Keratinocyte (primary cell): ENCODE measurements at regions not wholly inside any gene's neighbourhood (a gene's known extent, or its start where the extent isn't known, plus 50 kb on each side); places are given as distances from the start of the nearest gene placed in this dataset.

Experiments
- DNase-seq: peaks from one replicate; pipeline ENCODE4 v3.0.0-alpha.2; 2011; ENCODE audit warnings: low read depth, missing footprints, low spot score
- FAIRE-seq: peaks from 2 replicates; lab custom pipeline; 2011; peaks lifted over from hg19 to GRCh38; lab: Jason Lieb, UNC
- H2AFZ ChIP-seq: 2 replicates; pipeline ENCODE4 v1.6.0; 2012; ENCODE audit warnings: low read length, control low read depth, inconsistent platforms; ENCODE audit not compliant: control insufficient read depth
- H3K27ac ChIP-seq: 2 replicates; pipeline ENCODE4 v1.5.1; 2011; ENCODE audit warnings: low read length; ENCODE audit not compliant: control insufficient read depth, insufficient read depth
- H3K27me3 ChIP-seq: 3 replicates; pipeline ENCODE4 v1.6.0; 2011; ENCODE audit warnings: low read length; ENCODE audit not compliant: control insufficient read depth, insufficient read depth; ENCODE audit errors: extremely low read depth
- H3K36me3 ChIP-seq, 2 experiments: 2 replicates in 1 of 2; 3 replicates in 1 of 2; pipeline ENCODE4 v1.5.1; 2011; ENCODE audit warnings: low read length in 2 of 2, mild to moderate bottlenecking in 1 of 2; ENCODE audit not compliant: control insufficient read depth in 2 of 2, insufficient read depth in 2 of 2; ENCODE audit errors: extremely low read depth in 1 of 2
- H3K4me1 ChIP-seq: 3 replicates; pipeline ENCODE4 v1.5.1; 2011; ENCODE audit warnings: low read length; ENCODE audit not compliant: control insufficient read depth, insufficient read depth; ENCODE audit errors: extremely low read depth
- H3K4me2 ChIP-seq: 3 replicates; pipeline ENCODE4 v1.6.0; 2011; ENCODE audit warnings: low read depth, low read length; ENCODE audit not compliant: control insufficient read depth, insufficient read depth; ENCODE audit errors: extremely low read depth
- H3K4me3 ChIP-seq, 3 experiments: fragments of 200-600 bp in 1 of 3; sonication (generic) in 1 of 3; 2 replicates in 2 of 3; 3 replicates in 1 of 3; pipeline ENCODE4 v1.5.1; 2011 to 2016; ENCODE audit warnings: low read length in 3 of 3, mild to moderate bottlenecking in 3 of 3, control low read depth in 2 of 3, inconsistent platforms in 1 of 3, low read depth in 1 of 3, mixed read lengths in 1 of 3, mixed run types in 1 of 3, moderate library complexity in 1 of 3; ENCODE audit not compliant: control insufficient read depth in 2 of 3, insufficient read depth in 2 of 3; ENCODE audit errors: extremely low read depth in 1 of 3
- H3K79me2 ChIP-seq: 2 replicates; pipeline ENCODE4 v1.6.0; 2012; ENCODE audit warnings: low read length; ENCODE audit not compliant: control insufficient read depth, insufficient read depth
- H3K9ac ChIP-seq: 3 replicates; pipeline ENCODE4 v1.6.0; 2011; ENCODE audit warnings: low read length; ENCODE audit not compliant: control insufficient read depth, insufficient read depth; ENCODE audit errors: extremely low read depth
- H3K9me1 ChIP-seq: 3 replicates; pipeline ENCODE4 v1.6.0; 2011; ENCODE audit warnings: low read length; ENCODE audit not compliant: control insufficient read depth, insufficient read depth; ENCODE audit errors: extremely low read depth
- H3K9me3 ChIP-seq: 2 replicates; pipeline ENCODE4 v1.5.1; 2012; ENCODE audit warnings: low read depth, low read length; ENCODE audit not compliant: control insufficient read depth
- H4K20me1 ChIP-seq: 3 replicates; pipeline ENCODE4 v1.6.0; 2011; ENCODE audit warnings: low read length; ENCODE audit not compliant: control insufficient read depth, insufficient read depth; ENCODE audit errors: extremely low read depth
- CTCF ChIP-seq, 3 experiments: IDR thresholded peaks in 1 of 3; conservative IDR thresholded peaks in 1 of 3; optimal IDR thresholded peaks in 1 of 3; 2 replicates in 2 of 3; 3 replicates in 1 of 3; pipeline versions ENCODE3 to v1.5.1; 2011; ENCODE audit warnings: low read length in 3 of 3, mild to moderate bottlenecking in 3 of 3, moderate library complexity in 2 of 3, control low read depth in 1 of 3, inconsistent platforms in 1 of 3; ENCODE audit not compliant: insufficient read depth in 2 of 3; ENCODE audit errors: extremely low read depth in 1 of 3
- EZH2 ChIP-seq: IDR thresholded peaks from one replicate; pipeline ENCODE4 v1.6.1; 2012; ENCODE audit warnings: inconsistent platforms, mild to moderate bottlenecking, low read length, moderate library complexity
- dilution Hi-C: fragments of 300-500 bp; cut with MboI; formaldehyde crosslinking; loops from one replicate; pipeline ENCODE4 v1.7.0; 2020; ENCODE audit warnings: low sequenced_read_pairs; ENCODE audit not compliant: extremely low pct_ligation_motif_present

GRCh38 chr3:72537448-72537847 lies 310.8 kb downstream of the SHQ1 start:
- no peaks in the 10 kb centered on the region for H4K20me1 ChIP-seq
- no peak for FAIRE-seq
- no peaks in the 10 kb centered on the region for H3K9me3 ChIP-seq
- no peaks in the 10 kb centered on the region for H3K79me2 ChIP-seq
- dilution Hi-C loops: no loop called here
- H3K9ac ChIP-seq: no peak overlapping the region
- H3K27ac ChIP-seq: no peak overlapping the region
- no peak overlapping the region for H3K4me2 ChIP-seq
- H3K4me3 ChIP-seq: no peak overlapping the region
- peaks cover 5% of the 10 kb centered on the region for H3K4me1 ChIP-seq
- no peaks in the 10 kb centered on the region for H3K36me3 ChIP-seq
- no peak for DNase-seq
- H3K9me1 ChIP-seq: no peaks in the 10 kb centered on the region
- TF ChIP-seq EZH2 (no peak), CTCF (optimal IDR thresholded peaks at IDR 0.05 in 1 of 3, IDR thresholded peaks at IDR 0.05 in 1 of 3, conservative IDR thresholded peaks at IDR 0.05 in 1 of 3; ENCODE audit: extremely low read depth in 1 of 3, insufficient read depth in 2 of 3, low read length in 3 of 3) (no peak)
- no peak overlapping the region for H2AFZ ChIP-seq
- peaks cover under 1% of the 10 kb centered on the region for H3K27me3 ChIP-seq

GRCh38 chr3:72536878-72537267 lies 311.4 kb downstream of the SHQ1 start:
- no peak overlapping the region for H3K9ac ChIP-seq
- dilution Hi-C loops: no loop called here
- H3K4me1 ChIP-seq: peaks cover 5% of the 10 kb centered on the region
- peaks cover 4% of the 10 kb centered on the region for H3K27me3 ChIP-seq
- no peaks in the 10 kb centered on the region for H3K9me1 ChIP-seq
- no peak overlapping the region for H3K27ac ChIP-seq
- no peak overlapping the region for H3K4me2 ChIP-seq
- no peaks in the 10 kb centered on the region for H3K79me2 ChIP-seq
- H3K36me3 ChIP-seq: no peaks in the 10 kb centered on the region
- TF ChIP-seq EZH2 (no peak), CTCF (optimal IDR thresholded peaks at IDR 0.05 in 1 of 3, IDR thresholded peaks at IDR 0.05 in 1 of 3, conservative IDR thresholded peaks at IDR 0.05 in 1 of 3; ENCODE audit: extremely low read depth in 1 of 3, insufficient read depth in 2 of 3, low read length in 3 of 3) (no peak)
- H4K20me1 ChIP-seq: no peaks in the 10 kb centered on the region
- H3K9me3 ChIP-seq: no peaks in the 10 kb centered on the region
- no peak for DNase-seq
- no peak overlapping the region for H2AFZ ChIP-seq
- no peak for FAIRE-seq
- no peak overlapping the region for H3K4me3 ChIP-seq
